GM23338 (cell line): ENCODE measurements at regions not wholly inside any gene's neighbourhood (a gene's known extent, or its start where the extent isn't known, plus 50 kb on each side); places are given as distances from the start of the nearest gene placed in this dataset.
A peak's percentile ranks its signal among the peaks of the same experiment; 100 is the strongest.

Source experiments
- ATAC-seq: fragments of 200-7000 bp; cut with Tn5 transposase; 3 replicates; pipeline ENCODE4 v1.9.1; 2020
- DNase-seq: peaks from one replicate; pipeline ENCODE4 v3.0.0-alpha.2; 2015; ENCODE audit warnings: low spot score
- H2AFZ ChIP-seq: fragments of 200-600 bp; sonication (generic); 2 replicates; pipeline ENCODE4 v1.8.0; 2016; ENCODE audit warnings: antibody characterized with exemption, mild to moderate bottlenecking, moderate library complexity
- H3F3A ChIP-seq: fragments of 200-600 bp; sonication (generic); replicated peaks from 2 replicates; pipeline ENCODE4 v1.8.0; 2017; ENCODE audit warnings: antibody characterized with exemption, mixed run types, low read depth
- H3K27ac ChIP-seq: fragments of 200-600 bp; sonication (generic); 2 replicates; pipeline ENCODE4 v1.6.1; 2016; ENCODE audit warnings: low read depth
- H3K27me3 ChIP-seq: fragments of 200-600 bp; sonication (generic); 2 replicates; pipeline ENCODE4 v1.8.0; 2016; ENCODE audit warnings: mild to moderate bottlenecking, mixed run types, moderate library complexity; ENCODE audit not compliant: insufficient read depth
- H3K36me3 ChIP-seq: fragments of 200-600 bp; sonication (generic); 2 replicates; pipeline ENCODE4 v1.8.0; 2016; ENCODE audit warnings: mild to moderate bottlenecking; ENCODE audit not compliant: insufficient read depth
- H3K4me1 ChIP-seq: fragments of 200-600 bp; sonication (generic); 2 replicates; pipeline ENCODE4 v1.8.0; 2016; ENCODE audit warnings: mild to moderate bottlenecking, moderate library complexity; ENCODE audit not compliant: insufficient read depth
- H3K4me2 ChIP-seq: fragments of 200-600 bp; sonication (generic); 2 replicates; pipeline ENCODE4 v1.7.1; 2017; ENCODE audit warnings: mixed run types
- H3K4me3 ChIP-seq: fragments of 200-600 bp; sonication (generic); 2 replicates; pipeline ENCODE4 v1.6.1; 2016; ENCODE audit warnings: mixed run types
- H3K79me2 ChIP-seq: fragments of 200-600 bp; sonication (generic); replicated peaks from 2 replicates; pipeline ENCODE4 v1.8.0; 2017; ENCODE audit warnings: mild to moderate bottlenecking; ENCODE audit not compliant: insufficient read depth
- H3K9me2 ChIP-seq: fragments of 200-600 bp; sonication (generic); 2 replicates; pipeline ENCODE4 v1.8.0; 2017; ENCODE audit not compliant: insufficient read depth
- H4K20me1 ChIP-seq: fragments of 200-600 bp; sonication (generic); replicated peaks from 2 replicates; pipeline ENCODE4 v1.8.0; 2017; ENCODE audit warnings: mild to moderate bottlenecking; ENCODE audit not compliant: insufficient read depth
- H3K27ac Mint-ChIP-seq: 2 replicates; pipeline ENCODE4 v1.8.0; 2020; ENCODE audit warnings: inconsistent platforms, mild to moderate bottlenecking, moderate library complexity, mixed read lengths
- H3K27me3 Mint-ChIP-seq: 3 replicates; pipeline ENCODE4 v1.8.0; 2022; ENCODE audit warnings: low read depth, mild to moderate bottlenecking, moderate library complexity, mixed read lengths, inconsistent platforms; ENCODE audit not compliant: insufficient read depth, poor library complexity
- H3K36me3 Mint-ChIP-seq: 3 replicates; pipeline ENCODE4 v1.8.0; 2021; ENCODE audit warnings: low read depth, mild to moderate bottlenecking, inconsistent platforms, moderate library complexity, mixed read lengths
- H3K4me1 Mint-ChIP-seq: 3 replicates; pipeline ENCODE4 v1.8.0; 2020; ENCODE audit warnings: mild to moderate bottlenecking, inconsistent platforms, mixed read lengths
- H3K4me3 Mint-ChIP-seq: 3 replicates; pipeline ENCODE4 v1.8.0; 2021; ENCODE audit warnings: moderate library complexity, mild to moderate bottlenecking, inconsistent platforms, mixed read lengths
- H3K9me3 Mint-ChIP-seq: 3 replicates; pipeline ENCODE4 v1.8.0; 2020; ENCODE audit warnings: moderate library complexity, mild to moderate bottlenecking, inconsistent platforms, mixed read lengths
- CREB1 ChIP-seq: fragments of 250-450 bp; sonication (Bioruptor Pico); IDR thresholded peaks from 2 replicates; pipeline ENCODE4 v1.5.0; 2020; ENCODE audit warnings: low read depth, mild to moderate bottlenecking, moderate library complexity
- EZH2 ChIP-seq: fragments of 200-600 bp; sonication (generic); IDR thresholded peaks from one replicate; pipeline ENCODE4 v1.8.0; 2017; ENCODE audit warnings: antibody characterized with exemption, mild to moderate bottlenecking, low read depth; ENCODE audit not compliant: unreplicated experiment
- EZH2phosphoT487 ChIP-seq: fragments of 200-600 bp; sonication (generic); IDR thresholded peaks from one replicate; pipeline ENCODE4 v1.8.1; 2018; ENCODE audit warnings: antibody characterized with exemption; ENCODE audit not compliant: unreplicated experiment
- JUNB ChIP-seq: IDR thresholded peaks from one replicate; pipeline ENCODE4 v1.6.1; 2016; ENCODE audit warnings: antibody characterized with exemption; ENCODE audit not compliant: unreplicated experiment
- NANOG ChIP-seq: IDR thresholded peaks from 2 replicates; pipeline ENCODE4 v1.6.1; 2016; ENCODE audit warnings: antibody characterized with exemption, borderline replicate concordance
- POLR2AphosphoS5 ChIP-seq: IDR thresholded peaks from 2 replicates; pipeline ENCODE4 v1.6.1; 2016; ENCODE audit warnings: antibody characterized with exemption, low read depth
- STAT1 ChIP-seq: IDR thresholded peaks from one replicate; pipeline ENCODE4 v1.6.1; 2016; ENCODE audit warnings: antibody characterized with exemption; ENCODE audit not compliant: unreplicated experiment
- ZNF114 ChIP-seq: fragments of 250-450 bp; sonication (Bioruptor Pico); IDR thresholded peaks from 2 replicates; pipeline ENCODE4 v1.5.0; 2020; ENCODE audit warnings: mild to moderate bottlenecking, moderate library complexity
- ZNF331 ChIP-seq: fragments of 250-450 bp; sonication (Bioruptor Pico); IDR thresholded peaks from 2 replicates; pipeline ENCODE4 v1.5.0; 2020; ENCODE audit warnings: low read depth, mild to moderate bottlenecking, moderate library complexity
- TF ChIP-seq, protein P1 (sequence below): IDR thresholded peaks from one replicate; pipeline ENCODE4 v1.6.1; 2018; ENCODE audit warnings: antibody characterized with exemption; ENCODE audit not compliant: unreplicated experiment
- TF ChIP-seq, protein P2 (sequence below), 2 experiments: fragments of 200-600 bp in 1 of 2; sonication (generic) in 1 of 2; conservative IDR thresholded peaks; 2 replicates each; pipeline versions ENCODE4 v1.5.1 to v1.6.1; 2016 to 2017; ENCODE audit warnings: antibody characterized with exemption in 2 of 2, low read depth in 2 of 2, mild to moderate bottlenecking in 2 of 2, moderate library complexity in 1 of 2
- TF ChIP-seq, protein P3 (sequence below): fragments of 250-450 bp; sonication (Bioruptor Pico); IDR thresholded peaks from 2 replicates; pipeline ENCODE4 v1.5.0; 2020; ENCODE audit warnings: mild to moderate bottlenecking, moderate library complexity
- TF ChIP-seq, protein P4 (sequence below): IDR thresholded peaks from 2 replicates; pipeline ENCODE4 v1.6.1; 2016; ENCODE audit warnings: antibody characterized with exemption

DNA sequence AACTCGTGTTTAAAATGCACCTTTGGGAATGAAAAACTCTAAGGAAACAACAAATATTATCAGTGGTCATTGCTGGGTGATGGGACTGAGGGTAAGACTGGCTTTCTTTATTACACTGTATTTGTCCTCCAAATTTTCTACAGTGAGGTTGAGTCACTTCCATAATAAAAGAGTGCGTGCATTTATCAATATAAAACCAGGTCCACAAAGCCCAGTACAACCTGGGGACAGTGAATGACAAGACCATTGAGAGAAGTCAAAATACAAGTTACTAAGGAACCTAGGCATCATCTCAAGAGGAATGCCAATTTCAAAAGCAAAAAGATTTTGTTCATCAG is 76.4 kb downstream of the MAGED4 start:
- no peaks in the 10 kb centered on the region for H3K9me3 Mint-ChIP-seq
- Histone ChIP-seq H3K36me3 (no peaks in the 10 kb centered on the region), H3F3A (no peaks in the 10 kb centered on the region), H4K20me1 (no peaks in the 10 kb centered on the region), H3K79me2 (no peaks in the 10 kb centered on the region), H2AFZ (no peak overlapping the region), H3K27ac (no peak overlapping the region; the same call in 1 of the 2 replicates), H3K4me1 (no peaks in the 10 kb centered on the region), H3K4me3 (peak overlapping the region; percentile 69), H3K4me2 (peak overlapping the region; percentile 74), H3K27me3 (no peaks in the 10 kb centered on the region), H3K9me2 (no peaks in the 10 kb centered on the region)
- no peaks in the 10 kb centered on the region for H3K36me3 Mint-ChIP-seq
- peaks cover 11% of the 10 kb centered on the region; the same call in 2 of the 3 replicates for H3K4me1 Mint-ChIP-seq
- peak overlapping the region; percentile 92 for H3K4me3 Mint-ChIP-seq
- TF ChIP-seq, protein P1, sequence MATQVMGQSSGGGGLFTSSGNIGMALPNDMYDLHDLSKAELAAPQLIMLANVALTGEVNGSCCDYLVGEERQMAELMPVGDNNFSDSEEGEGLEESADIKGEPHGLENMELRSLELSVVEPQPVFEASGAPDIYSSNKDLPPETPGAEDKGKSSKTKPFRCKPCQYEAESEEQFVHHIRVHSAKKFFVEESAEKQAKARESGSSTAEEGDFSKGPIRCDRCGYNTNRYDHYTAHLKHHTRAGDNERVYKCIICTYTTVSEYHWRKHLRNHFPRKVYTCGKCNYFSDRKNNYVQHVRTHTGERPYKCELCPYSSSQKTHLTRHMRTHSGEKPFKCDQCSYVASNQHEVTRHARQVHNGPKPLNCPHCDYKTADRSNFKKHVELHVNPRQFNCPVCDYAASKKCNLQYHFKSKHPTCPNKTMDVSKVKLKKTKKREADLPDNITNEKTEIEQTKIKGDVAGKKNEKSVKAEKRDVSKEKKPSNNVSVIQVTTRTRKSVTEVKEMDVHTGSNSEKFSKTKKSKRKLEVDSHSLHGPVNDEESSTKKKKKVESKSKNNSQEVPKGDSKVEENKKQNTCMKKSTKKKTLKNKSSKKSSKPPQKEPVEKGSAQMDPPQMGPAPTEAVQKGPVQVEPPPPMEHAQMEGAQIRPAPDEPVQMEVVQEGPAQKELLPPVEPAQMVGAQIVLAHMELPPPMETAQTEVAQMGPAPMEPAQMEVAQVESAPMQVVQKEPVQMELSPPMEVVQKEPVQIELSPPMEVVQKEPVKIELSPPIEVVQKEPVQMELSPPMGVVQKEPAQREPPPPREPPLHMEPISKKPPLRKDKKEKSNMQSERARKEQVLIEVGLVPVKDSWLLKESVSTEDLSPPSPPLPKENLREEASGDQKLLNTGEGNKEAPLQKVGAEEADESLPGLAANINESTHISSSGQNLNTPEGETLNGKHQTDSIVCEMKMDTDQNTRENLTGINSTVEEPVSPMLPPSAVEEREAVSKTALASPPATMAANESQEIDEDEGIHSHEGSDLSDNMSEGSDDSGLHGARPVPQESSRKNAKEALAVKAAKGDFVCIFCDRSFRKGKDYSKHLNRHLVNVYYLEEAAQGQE = no peak
- TF ChIP-seq STAT1 (no peak), EZH2phosphoT487 (no peak), JUNB (no peak), POLR2AphosphoS5 (no peak), CREB1 (CRISPR knock-in tag) (no peak), NANOG (no peak), EZH2 (no peak), ZNF114 (no peak), ZNF331 (CRISPR knock-in tag) (no peak)
- TF ChIP-seq, protein P2, sequence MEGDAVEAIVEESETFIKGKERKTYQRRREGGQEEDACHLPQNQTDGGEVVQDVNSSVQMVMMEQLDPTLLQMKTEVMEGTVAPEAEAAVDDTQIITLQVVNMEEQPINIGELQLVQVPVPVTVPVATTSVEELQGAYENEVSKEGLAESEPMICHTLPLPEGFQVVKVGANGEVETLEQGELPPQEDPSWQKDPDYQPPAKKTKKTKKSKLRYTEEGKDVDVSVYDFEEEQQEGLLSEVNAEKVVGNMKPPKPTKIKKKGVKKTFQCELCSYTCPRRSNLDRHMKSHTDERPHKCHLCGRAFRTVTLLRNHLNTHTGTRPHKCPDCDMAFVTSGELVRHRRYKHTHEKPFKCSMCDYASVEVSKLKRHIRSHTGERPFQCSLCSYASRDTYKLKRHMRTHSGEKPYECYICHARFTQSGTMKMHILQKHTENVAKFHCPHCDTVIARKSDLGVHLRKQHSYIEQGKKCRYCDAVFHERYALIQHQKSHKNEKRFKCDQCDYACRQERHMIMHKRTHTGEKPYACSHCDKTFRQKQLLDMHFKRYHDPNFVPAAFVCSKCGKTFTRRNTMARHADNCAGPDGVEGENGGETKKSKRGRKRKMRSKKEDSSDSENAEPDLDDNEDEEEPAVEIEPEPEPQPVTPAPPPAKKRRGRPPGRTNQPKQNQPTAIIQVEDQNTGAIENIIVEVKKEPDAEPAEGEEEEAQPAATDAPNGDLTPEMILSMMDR (conservative IDR thresholded peaks at IDR 0.05; ENCODE audit: low read depth in 2 of 2) = no peak
- TF ChIP-seq, protein P3, sequence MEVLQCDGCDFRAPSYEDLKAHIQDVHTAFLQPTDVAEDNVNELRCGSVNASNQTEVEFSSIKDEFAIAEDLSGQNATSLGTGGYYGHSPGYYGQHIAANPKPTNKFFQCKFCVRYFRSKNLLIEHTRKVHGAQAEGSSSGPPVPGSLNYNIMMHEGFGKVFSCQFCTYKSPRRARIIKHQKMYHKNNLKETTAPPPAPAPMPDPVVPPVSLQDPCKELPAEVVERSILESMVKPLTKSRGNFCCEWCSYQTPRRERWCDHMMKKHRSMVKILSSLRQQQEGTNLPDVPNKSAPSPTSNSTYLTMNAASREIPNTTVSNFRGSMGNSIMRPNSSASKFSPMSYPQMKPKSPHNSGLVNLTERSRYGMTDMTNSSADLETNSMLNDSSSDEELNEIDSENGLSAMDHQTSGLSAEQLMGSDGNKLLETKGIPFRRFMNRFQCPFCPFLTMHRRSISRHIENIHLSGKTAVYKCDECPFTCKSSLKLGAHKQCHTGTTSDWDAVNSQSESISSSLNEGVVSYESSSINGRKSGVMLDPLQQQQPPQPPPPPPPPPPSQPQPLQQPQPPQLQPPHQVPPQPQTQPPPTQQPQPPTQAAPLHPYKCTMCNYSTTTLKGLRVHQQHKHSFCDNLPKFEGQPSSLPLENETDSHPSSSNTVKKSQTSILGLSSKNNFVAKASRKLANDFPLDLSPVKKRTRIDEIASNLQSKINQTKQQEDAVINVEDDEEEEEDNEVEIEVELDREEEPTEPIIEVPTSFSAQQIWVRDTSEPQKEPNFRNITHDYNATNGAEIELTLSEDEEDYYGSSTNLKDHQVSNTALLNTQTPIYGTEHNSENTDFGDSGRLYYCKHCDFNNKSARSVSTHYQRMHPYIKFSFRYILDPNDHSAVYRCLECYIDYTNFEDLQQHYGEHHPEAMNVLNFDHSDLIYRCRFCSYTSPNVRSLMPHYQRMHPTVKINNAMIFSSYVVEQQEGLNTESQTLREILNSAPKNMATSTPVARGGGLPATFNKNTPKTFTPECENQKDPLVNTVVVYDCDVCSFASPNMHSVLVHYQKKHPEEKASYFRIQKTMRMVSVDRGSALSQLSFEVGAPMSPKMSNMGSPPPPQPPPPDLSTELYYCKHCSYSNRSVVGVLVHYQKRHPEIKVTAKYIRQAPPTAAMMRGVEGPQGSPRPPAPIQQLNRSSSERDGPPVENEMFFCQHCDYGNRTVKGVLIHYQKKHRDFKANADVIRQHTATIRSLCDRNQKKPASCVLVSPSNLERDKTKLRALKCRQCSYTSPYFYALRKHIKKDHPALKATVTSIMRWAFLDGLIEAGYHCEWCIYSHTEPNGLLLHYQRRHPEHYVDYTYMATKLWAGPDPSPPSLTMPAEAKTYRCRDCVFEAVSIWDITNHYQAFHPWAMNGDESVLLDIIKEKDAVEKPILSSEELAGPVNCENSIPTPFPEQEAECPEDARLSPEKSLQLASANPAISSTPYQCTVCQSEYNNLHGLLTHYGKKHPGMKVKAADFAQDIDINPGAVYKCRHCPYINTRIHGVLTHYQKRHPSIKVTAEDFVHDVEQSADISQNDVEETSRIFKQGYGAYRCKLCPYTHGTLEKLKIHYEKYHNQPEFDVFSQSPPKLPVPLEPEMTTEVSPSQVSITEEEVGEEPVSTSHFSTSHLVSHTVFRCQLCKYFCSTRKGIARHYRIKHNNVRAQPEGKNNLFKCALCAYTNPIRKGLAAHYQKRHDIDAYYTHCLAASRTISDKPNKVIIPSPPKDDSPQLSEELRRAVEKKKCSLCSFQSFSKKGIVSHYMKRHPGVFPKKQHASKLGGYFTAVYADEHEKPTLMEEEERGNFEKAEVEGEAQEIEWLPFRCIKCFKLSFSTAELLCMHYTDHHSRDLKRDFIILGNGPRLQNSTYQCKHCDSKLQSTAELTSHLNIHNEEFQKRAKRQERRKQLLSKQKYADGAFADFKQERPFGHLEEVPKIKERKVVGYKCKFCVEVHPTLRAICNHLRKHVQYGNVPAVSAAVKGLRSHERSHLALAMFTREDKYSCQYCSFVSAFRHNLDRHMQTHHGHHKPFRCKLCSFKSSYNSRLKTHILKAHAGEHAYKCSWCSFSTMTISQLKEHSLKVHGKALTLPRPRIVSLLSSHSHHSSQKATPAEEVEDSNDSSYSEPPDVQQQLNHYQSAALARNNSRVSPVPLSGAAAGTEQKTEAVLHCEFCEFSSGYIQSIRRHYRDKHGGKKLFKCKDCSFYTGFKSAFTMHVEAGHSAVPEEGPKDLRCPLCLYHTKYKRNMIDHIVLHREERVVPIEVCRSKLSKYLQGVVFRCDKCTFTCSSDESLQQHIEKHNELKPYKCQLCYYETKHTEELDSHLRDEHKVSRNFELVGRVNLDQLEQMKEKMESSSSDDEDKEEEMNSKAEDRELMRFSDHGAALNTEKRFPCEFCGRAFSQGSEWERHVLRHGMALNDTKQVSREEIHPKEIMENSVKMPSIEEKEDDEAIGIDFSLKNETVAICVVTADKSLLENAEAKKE (CRISPR knock-in tag) = no peak
- TF ChIP-seq, protein P4, sequence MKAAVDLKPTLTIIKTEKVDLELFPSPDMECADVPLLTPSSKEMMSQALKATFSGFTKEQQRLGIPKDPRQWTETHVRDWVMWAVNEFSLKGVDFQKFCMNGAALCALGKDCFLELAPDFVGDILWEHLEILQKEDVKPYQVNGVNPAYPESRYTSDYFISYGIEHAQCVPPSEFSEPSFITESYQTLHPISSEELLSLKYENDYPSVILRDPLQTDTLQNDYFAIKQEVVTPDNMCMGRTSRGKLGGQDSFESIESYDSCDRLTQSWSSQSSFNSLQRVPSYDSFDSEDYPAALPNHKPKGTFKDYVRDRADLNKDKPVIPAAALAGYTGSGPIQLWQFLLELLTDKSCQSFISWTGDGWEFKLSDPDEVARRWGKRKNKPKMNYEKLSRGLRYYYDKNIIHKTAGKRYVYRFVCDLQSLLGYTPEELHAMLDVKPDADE = no peak
- no peak for DNase-seq
- peak overlapping the region; percentile 99 for H3K27ac Mint-ChIP-seq
- H3K27me3 Mint-ChIP-seq = peaks cover 2% of the 10 kb centered on the region
- ATAC-seq = no peak
